ENCODE measurements at regions not wholly inside any gene's neighbourhood (a gene's known extent, or its start where the extent isn't known, plus 50 kb on each side); places are given as distances from the start of the nearest gene placed in this dataset.
A peak's percentile ranks its signal among the peaks of the same experiment; 100 is the strongest.

GRCh38 chr5:23579566-23579965 lies 72.2 kb downstream of the PRDM9 start:
- DNase-seq = no peak
- intact Hi-C loops (cut with DNase I) = no loop called here

GRCh38 chr5:23583081-23583480 lies 75.7 kb downstream of the PRDM9 start:
- no peak for DNase-seq
- intact Hi-C loops (cut with DNase I) = no loop called here

GRCh38 chr5:23588841-23589326 lies 81.5 kb downstream of the PRDM9 start:
- DNase-seq = no peak
- intact Hi-C loops (cut with DNase I) = no loop called here

GRCh38 chr5:23591250-23591649 lies 83.8 kb downstream of the PRDM9 start:
- no peak for DNase-seq
- intact Hi-C loops (cut with DNase I) = no loop called here

GRCh38 chr5:23606927-23607326 lies 99.5 kb downstream of the PRDM9 start:
- intact Hi-C loops (cut with DNase I) = no loop called here
- no peak for DNase-seq

GRCh38 chr5:23612701-23613100 lies 105.3 kb downstream of the PRDM9 start:
- no peak for DNase-seq
- intact Hi-C loops (cut with DNase I) = no loop called here

- no peak for DNase-seq
- intact Hi-C loops (cut with DNase I) = no loop called here
These were observed 106.2 kb downstream of the PRDM9 start for GRCh38 chr5:23613566-23613965.

GRCh38 chr5:23614422-23614821 lies 107.0 kb downstream of the PRDM9 start:
- intact Hi-C loops (cut with DNase I) = no loop called here
- DNase-seq = no peak

- intact Hi-C loops (cut with DNase I) = no loop called here
- no peak for DNase-seq
These were observed 119.6 kb downstream of the PRDM9 start for GRCh38 chr5:23626961-23627360.

GRCh38 chr5:23627976-23628375 lies 120.6 kb downstream of the PRDM9 start:
- DNase-seq = no peak

GRCh38 chr5:23629396-23629795 lies 122.0 kb downstream of the PRDM9 start:
- intact Hi-C loops (cut with DNase I) = no loop called here
- DNase-seq = no peak

More at GRCh38 chr5:23627976-23628375, 120.6 kb downstream of the PRDM9 start:
- intact Hi-C loops (cut with DNase I) = no loop called here

- peak in 1 of 10 donors; percentile 6 for DNase-seq
- intact Hi-C loops (cut with DNase I) = no loop called here
These were observed 124.1 kb downstream of the PRDM9 start for GRCh38 chr5:23631302-23632045.

- intact Hi-C loops (cut with DNase I) = no loop called here
- DNase-seq = no peak
These were observed 128.5 kb downstream of the PRDM9 start for GRCh38 chr5:23635938-23636337.

GRCh38 chr5:23639326-23639725 lies 131.9 kb downstream of the PRDM9 start:
- intact Hi-C loops (cut with DNase I) = no loop called here
- DNase-seq = no peak

GRCh38 chr5:23648656-23649055 lies 141.2 kb downstream of the PRDM9 start:
- no peak for DNase-seq

GRCh38 chr5:23649594-23649993 lies 142.2 kb downstream of the PRDM9 start:
- intact Hi-C loops (cut with DNase I) = no loop called here
- no peak for DNase-seq

More at GRCh38 chr5:23648656-23649055, 141.2 kb downstream of the PRDM9 start:
- intact Hi-C loops (cut with DNase I) = no loop called here

GRCh38 chr5:23655674-23656073 lies 148.3 kb downstream of the PRDM9 start:
- DNase-seq = no peak
- intact Hi-C loops (cut with DNase I) = no loop called here

GRCh38 chr5:23675456-23675855 lies 168.0 kb downstream of the PRDM9 start:
- peak in 2 of 10 donors; percentile 74 to 75 for DNase-seq
- intact Hi-C loops (cut with DNase I) = no loop called here

GRCh38 chr5:23677996-23678395 lies 170.6 kb downstream of the PRDM9 start:
- intact Hi-C loops (cut with DNase I) = no loop called here
- no peak for DNase-seq

- no peak for DNase-seq
- intact Hi-C loops (cut with DNase I) = no loop called here
These were observed 176.7 kb downstream of the PRDM9 start for GRCh38 chr5:23684103-23684502.

- intact Hi-C loops (cut with DNase I) = no loop called here
- no peak for DNase-seq
These were observed 196.8 kb downstream of the PRDM9 start for GRCh38 chr5:23703940-23704855.

Measured in posterior cingulate gyrus (tissue), 11 donors.